Stomach smooth muscle (tissue), 2 donors: ENCODE measurements at regions not wholly inside any gene's neighbourhood (a gene's known extent, or its start where the extent isn't known, plus 50 kb on each side); places are given as distances from the start of the nearest gene placed in this dataset.
"Not testable (repeated sequence)": the region's sequence is repeated elsewhere in the genome, so short reads cannot be mapped to it uniquely, and the experiment has no call there.

Source experiments
- H3K27ac ChIP-seq: one replicate; pipeline ENCODE4 v1.7.0; 2013; ENCODE audit warnings: mild to moderate bottlenecking, low read length, inconsistent platforms
- H3K27me3 ChIP-seq, 2 donors: one replicate each; pipeline ENCODE4 v1.7.0; 2013; ENCODE audit warnings: low read length in 2 of 2; ENCODE audit not compliant: insufficient read depth in 2 of 2, control insufficient read depth in 1 of 2
- H3K36me3 ChIP-seq, 2 donors: one replicate each; pipeline ENCODE4 v1.7.0; 2013; ENCODE audit warnings: low read length in 2 of 2; ENCODE audit not compliant: control insufficient read depth in 2 of 2, insufficient read depth in 2 of 2
- H3K4me1 ChIP-seq: one replicate; pipeline ENCODE4 v1.7.0; 2013; ENCODE audit warnings: low read length; ENCODE audit not compliant: control insufficient read depth, insufficient read depth
- H3K4me3 ChIP-seq, 2 donors: one replicate each; pipeline ENCODE4 v1.7.0; 2013; ENCODE audit warnings: low read length in 2 of 2
- H3K9ac ChIP-seq, 2 donors: one replicate each; pipeline ENCODE4 v1.7.0; 2013; ENCODE audit warnings: low read length in 2 of 2, mild to moderate bottlenecking in 1 of 2
- H3K9me3 ChIP-seq, 2 donors: one replicate each; pipeline ENCODE4 v1.7.0; 2013; ENCODE audit warnings: low read length in 2 of 2; ENCODE audit not compliant: control insufficient read depth in 2 of 2
- donor health status: healthy.
- donor health status: Pancreatic carcinoma.

DNA sequence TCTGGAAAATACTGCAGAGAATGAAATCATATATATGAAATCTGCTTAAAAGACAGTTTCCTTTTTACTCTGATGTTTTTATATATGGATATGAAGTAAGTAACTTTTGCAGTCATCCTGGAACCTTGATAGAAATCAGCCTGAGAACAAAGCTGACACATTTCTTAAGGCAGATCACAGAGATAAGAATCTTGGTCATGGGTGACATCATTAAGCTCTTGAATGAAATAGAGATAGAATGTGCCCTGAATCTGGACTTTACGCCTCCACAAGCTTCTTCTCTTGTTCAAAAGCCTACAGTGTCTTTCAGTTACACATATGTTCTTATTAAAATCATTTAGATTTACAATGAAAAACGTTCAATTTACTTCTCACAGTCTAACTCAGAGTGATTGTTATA is 319.1 kb upstream of the CNTNAP2 start:
- no peaks in the 10 kb centered on the region for H3K4me1 ChIP-seq
- no peak overlapping the region for H3K27ac ChIP-seq
- no peaks in the 10 kb centered on the region for H3K9me3 ChIP-seq
- H3K9ac ChIP-seq, result no peak overlapping the region
- H3K27me3 ChIP-seq, result no peaks in the 10 kb centered on the region
- no peaks in the 10 kb centered on the region for H3K36me3 ChIP-seq
- H3K4me3 ChIP-seq, result no peak overlapping the region

DNA sequence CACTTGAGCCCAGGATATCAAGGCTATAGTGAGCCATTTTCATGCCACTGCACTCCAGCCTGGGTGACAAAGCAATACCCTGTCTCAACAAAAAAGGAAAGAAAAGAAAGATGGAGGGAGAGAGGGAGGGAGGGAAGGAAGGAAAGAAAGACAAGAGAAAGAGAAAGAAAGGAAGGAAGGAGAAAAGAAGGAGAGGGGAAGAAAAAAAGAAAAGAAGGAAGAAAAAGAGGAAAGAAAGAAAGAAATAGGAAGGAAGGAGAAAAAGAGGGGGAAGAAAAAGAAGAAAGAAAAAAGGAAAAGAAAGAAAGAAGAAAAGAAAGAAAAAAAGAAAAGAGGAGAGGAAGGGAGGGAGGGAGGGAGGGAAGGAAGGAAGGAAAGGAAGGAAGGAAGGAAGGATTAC is 321.5 kb upstream of the CNTNAP2 start:
- no peaks in the 10 kb centered on the region for H3K36me3 ChIP-seq
- H3K4me1 ChIP-seq, result no peaks in the 10 kb centered on the region
- no peak overlapping the region for H3K9ac ChIP-seq
- no peaks in the 10 kb centered on the region for H3K27me3 ChIP-seq
- no peaks in the 10 kb centered on the region for H3K9me3 ChIP-seq
- H3K4me3 ChIP-seq, result no peak overlapping the region
- no peak overlapping the region for H3K27ac ChIP-seq

DNA sequence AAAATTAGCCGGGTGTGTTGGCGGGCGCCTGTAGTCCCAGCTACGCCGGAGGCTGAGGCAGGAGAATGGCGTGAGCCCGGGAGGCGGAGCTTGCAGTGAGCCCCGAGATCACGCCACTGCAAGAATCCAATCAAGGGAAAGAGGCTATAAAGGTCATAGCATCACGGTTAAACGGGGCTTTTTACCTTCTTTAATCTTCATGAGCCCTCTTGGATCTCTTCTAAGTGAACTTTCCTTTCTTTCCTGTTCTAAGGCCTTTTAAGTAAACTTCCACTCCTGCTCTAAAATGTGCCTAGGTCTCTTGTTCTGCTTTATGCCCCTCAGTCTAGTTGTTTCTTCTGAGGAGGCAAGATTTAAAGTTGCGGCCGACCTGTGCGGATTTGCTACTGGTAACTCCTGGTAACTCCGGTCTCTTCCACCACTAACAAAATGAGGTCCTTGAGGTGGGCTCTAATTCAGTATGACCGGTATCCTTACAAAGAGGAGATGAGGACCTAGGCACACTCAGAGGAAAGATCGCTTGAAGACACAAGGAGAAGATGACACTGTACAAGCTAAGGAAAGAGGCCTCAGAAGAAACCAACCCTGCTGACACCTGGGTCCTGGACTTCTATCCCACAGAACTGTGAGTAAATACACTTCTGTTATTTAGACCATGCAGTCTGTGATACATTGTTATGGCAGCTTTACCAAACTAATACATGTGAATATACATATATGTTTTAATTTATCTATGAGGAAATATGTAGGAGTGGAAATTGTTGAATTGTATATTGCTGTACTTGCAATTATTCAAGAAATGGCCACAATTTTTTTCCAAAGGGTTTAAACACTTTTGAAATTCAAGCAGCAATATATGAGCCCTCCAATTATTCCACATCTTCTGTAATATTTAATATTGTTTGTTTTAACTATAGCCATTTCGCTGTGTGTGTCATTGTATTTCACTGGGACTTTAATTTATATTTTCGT is 331.5 kb upstream of the CNTNAP2 start:
- Histone ChIP-seq H3K36me3 (no peaks in the 10 kb centered on the region), H3K4me1 (no peaks in the 10 kb centered on the region), H3K27ac (no peak overlapping the region), H3K4me3 (no peak overlapping the region), H3K9me3 (no peaks in the 10 kb centered on the region), H3K27me3 (no peaks in the 10 kb centered on the region), H3K9ac (no peak overlapping the region)

DNA sequence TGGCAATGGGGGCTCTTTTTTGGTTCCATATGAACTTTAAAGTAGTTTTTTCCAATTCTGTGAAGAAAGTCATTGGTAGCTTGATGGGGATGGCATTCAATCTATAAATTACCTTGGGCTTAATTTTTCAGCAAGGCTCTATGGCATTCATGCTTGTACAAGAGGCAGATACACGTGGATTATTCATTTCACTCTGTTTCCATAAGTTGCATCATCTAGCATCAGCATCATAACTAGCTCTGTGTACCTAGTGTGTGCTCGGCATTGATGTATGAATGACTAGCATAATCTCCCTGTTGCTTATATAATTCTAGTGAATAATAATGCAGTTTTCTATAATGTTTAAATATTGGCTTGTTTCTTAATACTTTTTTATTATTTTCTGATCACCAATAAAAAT is 335.2 kb upstream of the CNTNAP2 start:
- not testable (repeated sequence) for H3K4me1 ChIP-seq, H3K9ac ChIP-seq, H3K9me3 ChIP-seq

DNA sequence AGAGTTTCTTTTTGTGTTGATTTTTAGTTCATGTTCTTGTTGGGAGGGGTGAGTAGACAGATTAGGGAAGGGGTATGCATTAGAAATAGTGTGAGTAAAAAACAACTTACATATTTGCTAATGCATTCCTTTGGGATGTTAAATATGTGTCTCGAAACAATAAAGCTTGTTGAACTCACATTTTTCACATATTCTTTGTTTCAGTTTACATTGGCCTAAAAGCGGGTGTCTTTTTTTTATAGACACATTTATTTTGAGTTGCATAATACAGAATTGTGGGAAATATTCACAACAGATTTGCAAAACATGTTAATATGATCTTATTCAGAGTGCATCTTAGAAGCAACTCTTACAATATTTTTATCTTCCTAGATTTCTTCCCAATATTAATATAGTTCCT is 337.5 kb upstream of the CNTNAP2 start:
- Histone ChIP-seq H3K27me3 (no peaks in the 10 kb centered on the region), H3K27ac (no peak overlapping the region), H3K9me3 (no peaks in the 10 kb centered on the region), H3K9ac (no peak overlapping the region), H3K4me1 (no peaks in the 10 kb centered on the region), H3K36me3 (no peaks in the 10 kb centered on the region), H3K4me3 (no peak overlapping the region)

More for the DNA sequence above, 335.2 kb upstream of the CNTNAP2 start:
- H3K27ac ChIP-seq, H3K36me3 ChIP-seq, H3K4me3 ChIP-seq, H3K27me3 ChIP-seq: not testable (repeated sequence)

DNA sequence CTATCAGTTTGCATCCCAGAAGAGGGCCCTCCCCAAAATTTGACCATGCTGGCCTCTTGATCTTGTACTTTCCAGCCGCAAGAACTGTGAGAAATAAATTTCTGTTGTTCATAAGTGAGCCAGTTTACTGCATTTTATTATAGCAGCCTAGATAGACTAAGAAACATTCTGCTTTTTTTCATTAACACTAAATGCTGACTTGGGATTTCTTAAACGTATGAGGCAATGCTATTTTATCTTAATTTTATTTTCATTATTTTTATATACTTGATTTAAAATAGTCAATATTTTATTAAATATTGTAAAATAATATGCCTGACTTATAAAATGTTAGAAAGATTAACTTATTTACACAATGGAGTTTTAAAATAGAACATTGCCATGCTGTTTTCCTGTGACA is 341.8 kb upstream of the CNTNAP2 start:
- H3K4me3 ChIP-seq, result no peak overlapping the region
- no peaks in the 10 kb centered on the region for H3K36me3 ChIP-seq
- H3K27me3 ChIP-seq, result no peaks in the 10 kb centered on the region
- H3K4me1 ChIP-seq, result no peaks in the 10 kb centered on the region
- no peak overlapping the region for H3K27ac ChIP-seq
- H3K9me3 ChIP-seq, result no peaks in the 10 kb centered on the region
- H3K9ac ChIP-seq, result no peak overlapping the region

DNA sequence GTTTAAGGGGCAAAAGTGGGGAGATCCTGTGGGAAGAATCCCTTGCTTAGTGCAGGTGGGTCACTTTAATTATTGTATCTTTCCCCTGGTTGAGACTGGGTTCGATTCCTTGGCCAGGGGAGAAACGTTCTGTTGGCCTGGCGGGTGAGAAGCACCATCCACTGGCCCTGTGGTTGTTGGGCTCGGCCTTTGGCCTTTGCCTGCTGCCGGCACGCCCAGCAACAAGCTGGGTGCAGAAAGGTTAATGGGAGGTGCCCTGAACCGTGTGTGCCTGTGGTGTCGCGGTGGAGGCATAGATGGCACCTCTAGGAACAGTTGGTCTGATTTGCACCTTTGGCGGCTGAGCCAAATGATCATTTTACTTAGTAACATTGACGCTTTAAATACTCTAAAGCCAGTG is 363.6 kb upstream of the CNTNAP2 start:
- Histone ChIP-seq H3K4me3 (no peak overlapping the region), H3K27ac (no peak overlapping the region), H3K27me3 (no peaks in the 10 kb centered on the region), H3K9me3 (peaks cover 0 to 6% of the 10 kb centered on the region in 2 donors), H3K9ac (no peak overlapping the region), H3K36me3 (no peaks in the 10 kb centered on the region), H3K4me1 (no peaks in the 10 kb centered on the region)

DNA sequence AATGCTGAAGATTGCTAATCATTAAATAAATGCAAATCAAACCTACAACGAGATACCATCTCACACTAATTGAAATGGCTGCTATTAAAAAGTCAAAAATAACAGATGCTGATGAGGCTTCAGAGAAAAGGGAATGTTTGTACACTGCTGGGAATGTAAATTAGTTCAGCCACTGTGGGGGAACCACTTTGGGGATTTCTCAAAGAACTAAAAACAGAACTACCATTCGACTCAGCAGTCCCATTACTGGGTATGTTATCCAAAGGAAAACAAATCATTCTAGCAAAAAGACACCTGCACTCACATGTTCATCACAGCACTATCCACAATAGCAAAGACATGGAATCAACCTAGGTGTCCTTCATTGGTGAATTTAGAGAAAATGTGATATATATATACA is 379.0 kb upstream of the CNTNAP2 start:
- Histone ChIP-seq H3K27me3 (no peaks in the 10 kb centered on the region), H3K9ac (no peak overlapping the region), H3K4me3 (no peak overlapping the region), H3K9me3 (no peaks in the 10 kb centered on the region), H3K4me1 (no peaks in the 10 kb centered on the region), H3K27ac (no peak overlapping the region), H3K36me3 (no peaks in the 10 kb centered on the region)

DNA sequence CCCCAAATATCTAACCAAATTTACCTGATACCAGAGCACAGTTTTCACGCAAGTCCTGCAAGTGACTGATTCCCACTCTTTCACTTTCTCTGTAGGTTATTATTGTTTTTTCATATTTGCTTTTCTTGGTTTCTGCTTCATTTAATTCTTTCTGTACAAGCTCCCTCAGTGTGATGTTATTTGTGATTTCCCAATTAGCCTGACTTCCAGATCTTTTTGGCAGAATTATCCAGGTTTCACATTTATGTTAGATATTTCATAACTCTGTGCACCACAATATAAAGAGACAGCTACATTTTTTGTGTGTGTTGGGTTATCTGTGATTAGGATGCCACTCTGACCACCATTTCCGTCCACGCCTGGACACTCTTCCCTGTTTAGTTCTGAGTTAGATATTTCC is 381.5 kb upstream of the CNTNAP2 start:
- no peaks in the 10 kb centered on the region for H3K36me3 ChIP-seq
- no peaks in the 10 kb centered on the region for H3K4me1 ChIP-seq
- no peaks in the 10 kb centered on the region for H3K27me3 ChIP-seq
- H3K9ac ChIP-seq, result no peak overlapping the region
- no peaks in the 10 kb centered on the region for H3K9me3 ChIP-seq
- no peak overlapping the region for H3K27ac ChIP-seq
- H3K4me3 ChIP-seq, result no peak overlapping the region

DNA sequence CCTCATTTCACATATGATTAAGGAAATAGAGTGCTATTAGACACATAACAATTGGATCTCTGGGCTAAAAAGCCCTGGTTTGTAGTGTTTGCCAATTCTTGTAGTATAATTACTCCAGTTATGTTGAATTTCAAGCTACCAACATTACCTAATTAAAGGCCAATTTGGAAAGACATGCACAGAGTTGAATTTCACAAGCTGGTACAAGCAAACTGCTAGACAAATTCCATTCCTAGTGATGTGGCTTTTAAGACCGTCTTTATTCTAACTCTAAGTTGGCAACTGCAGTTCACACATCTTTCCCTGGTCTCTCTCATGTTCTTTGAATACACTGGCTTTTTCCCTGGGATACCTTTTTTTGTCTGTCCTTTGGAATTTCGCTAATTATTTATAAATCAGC is 384.1 kb upstream of the CNTNAP2 start:
- Histone ChIP-seq H3K27ac (no peak overlapping the region), H3K4me3 (no peak overlapping the region), H3K4me1 (no peaks in the 10 kb centered on the region), H3K9me3 (no peaks in the 10 kb centered on the region), H3K9ac (no peak overlapping the region), H3K36me3 (no peaks in the 10 kb centered on the region), H3K27me3 (no peaks in the 10 kb centered on the region)

DNA sequence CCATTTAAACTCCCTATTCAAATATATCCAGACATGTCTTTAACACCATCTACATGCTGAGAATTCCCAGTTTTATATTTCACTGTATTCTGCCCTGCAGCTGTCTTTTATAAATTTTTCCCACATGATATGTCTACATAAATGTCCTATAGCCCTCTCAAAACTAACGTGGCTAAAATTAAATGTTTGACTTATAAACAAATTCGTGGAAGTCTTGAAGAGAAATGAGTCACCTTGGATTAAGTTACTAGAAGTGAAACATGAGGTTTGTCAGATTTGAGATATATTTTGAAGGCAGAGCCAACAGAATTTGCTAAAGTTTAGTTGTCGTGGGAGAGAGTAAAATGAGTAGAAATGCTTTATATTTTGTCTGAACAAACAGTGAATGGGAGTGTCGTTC is 386.9 kb upstream of the CNTNAP2 start:
- H3K9ac ChIP-seq, result no peak overlapping the region
- no peaks in the 10 kb centered on the region for H3K27me3 ChIP-seq
- no peaks in the 10 kb centered on the region for H3K36me3 ChIP-seq
- no peaks in the 10 kb centered on the region for H3K9me3 ChIP-seq
- no peak overlapping the region for H3K27ac ChIP-seq
- H3K4me1 ChIP-seq, result no peaks in the 10 kb centered on the region
- no peak overlapping the region for H3K4me3 ChIP-seq
